HL-60 (cell line): ENCODE measurements at regions not wholly inside any gene's neighbourhood (a gene's known extent, or its start where the extent isn't known, plus 50 kb on each side); places are given as distances from the start of the nearest gene placed in this dataset.

Source experiments
- DNase-seq, 2 experiments: peaks; one replicate each; pipeline ENCODE4 v3.0.0-alpha.2; 2010 to 2020; ENCODE audit warnings: low read depth in 1 of 2, low spot score in 1 of 2
- H3K27ac ChIP-seq: fragments of 250-450 bp; sonication (Bioruptor Pico); replicated peaks from 2 replicates; pipeline ENCODE4 v1.5.1; 2020; ENCODE audit warnings: mild to moderate bottlenecking, moderate library complexity
- H3K27me3 ChIP-seq: fragments of 250-450 bp; sonication (Bioruptor Pico); 2 replicates; pipeline ENCODE4 v1.5.1; 2021; ENCODE audit warnings: mild to moderate bottlenecking, moderate library complexity; ENCODE audit not compliant: insufficient read depth, poor library complexity, severe bottlenecking
- H3K4me3 ChIP-seq: replicated peaks from 2 replicates; pipeline ENCODE4 v1.5.1; 2011; ENCODE audit warnings: mild to moderate bottlenecking, control low read depth, low read length; ENCODE audit not compliant: insufficient read depth
- CTCF ChIP-seq: IDR thresholded peaks from one replicate; pipeline ENCODE4 v1.5.1; 2011; ENCODE audit warnings: low read length, control low read depth, inconsistent platforms; ENCODE audit not compliant: insufficient read depth
- GABPA ChIP-seq: IDR thresholded peaks from 2 replicates; pipeline ENCODE4 v1.6.1; 2012; ENCODE audit warnings: low read depth
- POLR2AphosphoS5 ChIP-seq: IDR thresholded peaks from 2 replicates; pipeline ENCODE4 v1.6.1; 2012; ENCODE audit warnings: low read depth
- REST ChIP-seq: IDR thresholded peaks from 2 replicates; pipeline ENCODE4 v1.6.1; 2012; ENCODE audit warnings: low read depth; ENCODE audit not compliant: insufficient replicate concordance
- SPI1 ChIP-seq: IDR thresholded peaks from 2 replicates; pipeline ENCODE4 v1.6.1; 2012; ENCODE audit warnings: low read depth, mild to moderate bottlenecking, borderline replicate concordance

- Histone ChIP-seq H3K27me3 (no peaks in the 10 kb centered on the region), H3K27ac (no peak overlapping the region), H3K4me3 (no peak overlapping the region)
- DNase-seq, result no peak
- TF ChIP-seq POLR2AphosphoS5 (no peak), GABPA (no peak), SPI1 (no peak)
These were observed 178.8 kb upstream of the RFC3 start for GRCh38 chr13:33639158-33639557.

- Histone ChIP-seq H3K27me3 (no peaks in the 10 kb centered on the region), H3K4me3 (no peak overlapping the region), H3K27ac (no peak overlapping the region)
- DNase-seq, result no peak
- TF ChIP-seq REST, result no peak
- no peak for TF ChIP-seq SPI1
- TF ChIP-seq GABPA, result no peak
- TF ChIP-seq CTCF, result no peak
- no peak for TF ChIP-seq POLR2AphosphoS5
These were observed 178.3 kb upstream of the RFC3 start for GRCh38 chr13:33639626-33640080.

- no peak overlapping the region for H3K27ac ChIP-seq
- DNase-seq, result no peak
- TF ChIP-seq POLR2AphosphoS5 (no peak), SPI1 (no peak), REST (no peak), GABPA (no peak), CTCF (no peak)
- no peaks in the 10 kb centered on the region for H3K27me3 ChIP-seq
- H3K4me3 ChIP-seq, result no peak overlapping the region
These were observed 177.1 kb upstream of the RFC3 start for GRCh38 chr13:33640832-33641231.

- H3K4me3 ChIP-seq, result no peak overlapping the region
These were observed 175.4 kb upstream of the RFC3 start for GRCh38 chr13:33642374-33643065.

More at GRCh38 chr13:33642374-33643065, 175.4 kb upstream of the RFC3 start:
- Histone ChIP-seq H3K27ac (no peak overlapping the region), H3K27me3 (no peaks in the 10 kb centered on the region)
- TF ChIP-seq CTCF (no peak), SPI1 (no peak), GABPA (no peak)
- DNase-seq, result peak; percentile 22 to 67
